ENCODE measurements at regions not wholly inside any gene's neighbourhood (a gene's known extent, or its start where the extent isn't known, plus 50 kb on each side); places are given as distances from the start of the nearest gene placed in this dataset.

DNA sequence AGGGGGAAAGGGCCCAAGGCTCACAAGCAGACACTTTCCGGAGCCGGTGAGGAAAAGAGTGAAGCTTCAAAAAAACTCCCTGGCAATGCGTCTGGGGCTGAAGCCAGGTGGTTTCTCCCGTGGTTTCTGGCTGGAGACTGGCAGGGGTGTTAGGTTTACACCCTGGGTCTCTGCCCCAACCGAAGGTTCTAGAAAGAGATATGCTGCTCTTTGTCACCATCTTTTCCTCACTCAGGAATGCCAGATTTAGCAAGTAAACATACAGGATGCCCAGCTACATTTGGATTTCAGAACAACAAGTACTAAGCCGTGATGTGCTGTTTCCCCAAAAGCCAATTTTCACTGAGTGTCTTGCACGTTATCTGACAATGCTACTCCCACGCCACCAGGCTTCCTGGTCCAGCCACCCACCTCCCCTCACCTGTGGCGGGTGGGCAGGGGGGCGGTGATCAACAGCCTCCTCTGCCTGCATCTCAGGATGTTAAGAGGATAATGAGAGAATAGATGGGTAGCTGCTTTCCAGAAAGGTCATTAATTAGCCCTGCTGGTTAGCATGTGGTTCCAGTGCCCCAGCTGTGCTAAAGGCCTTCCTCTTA, 69.6 kb upstream of the OLIG2 start:
- no peak overlapping the region for H3K4me3 ChIP-seq (ENCODE audit: low read depth, low read length, poor library complexity, severe bottlenecking)
- DNase-seq (ENCODE audit: low spot score), result no peak
- H3K27ac ChIP-seq (ENCODE audit: low read depth, low read length, poor library complexity, severe bottlenecking), result no peak overlapping the region
- BruUV-seq (replicated peaks), result no TSS peak
- no peaks in the 10 kb centered on the region for H3K4me1 ChIP-seq (ENCODE audit: insufficient read depth, low read length, poor library complexity, severe bottlenecking)
- TF ChIP-seq EZH2 (IDR thresholded peaks at IDR 0.05; ENCODE audit: borderline replicate concordance, low read depth, low read length, poor library complexity, severe bottlenecking), result no peak
- TF ChIP-seq, protein P1, sequence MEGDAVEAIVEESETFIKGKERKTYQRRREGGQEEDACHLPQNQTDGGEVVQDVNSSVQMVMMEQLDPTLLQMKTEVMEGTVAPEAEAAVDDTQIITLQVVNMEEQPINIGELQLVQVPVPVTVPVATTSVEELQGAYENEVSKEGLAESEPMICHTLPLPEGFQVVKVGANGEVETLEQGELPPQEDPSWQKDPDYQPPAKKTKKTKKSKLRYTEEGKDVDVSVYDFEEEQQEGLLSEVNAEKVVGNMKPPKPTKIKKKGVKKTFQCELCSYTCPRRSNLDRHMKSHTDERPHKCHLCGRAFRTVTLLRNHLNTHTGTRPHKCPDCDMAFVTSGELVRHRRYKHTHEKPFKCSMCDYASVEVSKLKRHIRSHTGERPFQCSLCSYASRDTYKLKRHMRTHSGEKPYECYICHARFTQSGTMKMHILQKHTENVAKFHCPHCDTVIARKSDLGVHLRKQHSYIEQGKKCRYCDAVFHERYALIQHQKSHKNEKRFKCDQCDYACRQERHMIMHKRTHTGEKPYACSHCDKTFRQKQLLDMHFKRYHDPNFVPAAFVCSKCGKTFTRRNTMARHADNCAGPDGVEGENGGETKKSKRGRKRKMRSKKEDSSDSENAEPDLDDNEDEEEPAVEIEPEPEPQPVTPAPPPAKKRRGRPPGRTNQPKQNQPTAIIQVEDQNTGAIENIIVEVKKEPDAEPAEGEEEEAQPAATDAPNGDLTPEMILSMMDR (conservative IDR thresholded peaks at IDR 0.05; ENCODE audit: low read depth, low read length), result no peak
- no peaks in the 10 kb centered on the region for H3K9me3 ChIP-seq (ENCODE audit: low read depth, low read length, poor library complexity, severe bottlenecking)
- CTCF ChIA-PET, result no interaction called here
- POLR2A ChIA-PET (ENCODE audit: low non-redundant PET), result no interaction called here
- H3K36me3 ChIP-seq (ENCODE audit: insufficient read depth, low read length, poor library complexity, severe bottlenecking), result no peaks in the 10 kb centered on the region
- intact Hi-C loops (cut with micrococcal nuclease; ENCODE audit: unreplicated experiment), result no loop called here
- H3K27me3 ChIP-seq (replicated peaks; ENCODE audit: insufficient read depth, low read depth, low read length, poor library complexity), result peaks cover 100% of the 10 kb centered on the region

DNA sequence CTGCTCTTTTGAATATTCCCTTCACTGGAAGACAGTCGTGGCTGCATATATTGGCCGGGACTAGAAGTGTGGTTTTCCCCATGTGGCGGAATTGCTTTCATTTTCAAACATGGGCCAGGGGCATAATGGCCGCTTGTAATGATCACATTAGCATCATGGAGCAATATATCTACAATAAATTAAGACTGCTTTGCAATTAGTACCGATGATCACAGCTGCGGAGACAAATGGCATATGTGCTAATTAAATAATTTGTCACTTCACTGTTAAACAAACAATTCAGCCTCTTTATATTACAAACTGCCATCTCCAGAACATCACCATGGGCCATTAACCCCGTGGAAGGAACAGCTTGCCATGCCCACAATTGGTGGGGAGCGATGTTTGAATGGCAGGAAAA, 68.2 kb upstream of the OLIG2 start:
- intact Hi-C loops (cut with micrococcal nuclease; ENCODE audit: unreplicated experiment), result no loop called here
- Histone ChIP-seq H3K36me3 (ENCODE audit: insufficient read depth, low read length, poor library complexity, severe bottlenecking) (no peaks in the 10 kb centered on the region), H3K4me1 (ENCODE audit: insufficient read depth, low read length, poor library complexity, severe bottlenecking) (no peaks in the 10 kb centered on the region), H3K4me3 (ENCODE audit: low read depth, low read length, poor library complexity, severe bottlenecking) (no peak overlapping the region), H3K27ac (ENCODE audit: low read depth, low read length, poor library complexity, severe bottlenecking) (no peak overlapping the region), H3K9me3 (ENCODE audit: low read depth, low read length, poor library complexity, severe bottlenecking) (no peaks in the 10 kb centered on the region), H3K27me3 (replicated peaks; ENCODE audit: insufficient read depth, low read depth, low read length, poor library complexity) (peaks cover 98% of the 10 kb centered on the region)
- no peak for DNase-seq (ENCODE audit: low spot score)
- no peak for TF ChIP-seq EZH2 (IDR thresholded peaks at IDR 0.05; ENCODE audit: borderline replicate concordance, low read depth, low read length, poor library complexity, severe bottlenecking)
- TF ChIP-seq, protein P1 (conservative IDR thresholded peaks at IDR 0.05; ENCODE audit: low read depth, low read length), result no peak
- ChIA-PET CTCF (no interaction called here), POLR2A (ENCODE audit: low non-redundant PET) (no interaction called here)
- BruUV-seq (replicated peaks), result no TSS peak

DNA sequence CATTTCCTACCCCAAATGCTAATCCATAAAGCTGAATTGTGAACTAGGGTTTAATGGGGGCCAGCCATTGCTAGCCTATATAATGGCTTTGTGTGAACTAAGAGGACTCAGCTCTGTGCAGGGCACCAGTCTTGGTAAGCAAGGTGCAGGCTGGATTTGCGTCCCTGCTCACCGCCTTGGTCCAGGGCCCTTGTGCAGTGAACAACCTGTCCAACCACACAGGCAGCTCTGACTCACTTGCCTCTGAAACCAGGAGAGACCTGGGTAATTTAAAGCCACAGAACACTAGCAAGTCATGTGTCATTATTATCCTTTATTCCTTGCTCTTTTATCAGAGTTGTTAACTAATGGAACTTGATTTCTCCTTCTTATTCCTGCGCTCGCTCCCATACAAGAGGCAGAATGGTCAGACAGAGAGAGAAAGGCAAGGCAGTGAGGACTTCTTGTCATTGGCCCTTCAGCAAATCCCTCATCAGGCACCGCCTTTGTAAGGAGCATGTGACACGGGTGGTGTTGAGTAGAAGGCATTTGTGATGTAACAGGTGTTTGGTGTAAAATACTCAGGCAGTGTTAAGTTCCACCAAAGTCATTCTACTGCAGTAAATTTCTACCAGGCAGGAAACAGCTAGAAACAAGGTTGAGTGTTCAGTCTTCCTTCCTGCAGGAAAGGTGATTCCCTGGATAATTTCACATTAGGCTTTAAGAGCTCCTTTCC, 67.3 kb upstream of the OLIG2 start:
- H3K27ac ChIP-seq (ENCODE audit: low read depth, low read length, poor library complexity, severe bottlenecking), result no peak overlapping the region
- no TSS peak for BruUV-seq (replicated peaks)
- POLR2A ChIA-PET (ENCODE audit: low non-redundant PET), result no interaction called here
- no peaks in the 10 kb centered on the region for H3K36me3 ChIP-seq (ENCODE audit: insufficient read depth, low read length, poor library complexity, severe bottlenecking)
- intact Hi-C loops (cut with micrococcal nuclease; ENCODE audit: unreplicated experiment), result no loop called here
- no peaks in the 10 kb centered on the region for H3K4me1 ChIP-seq (ENCODE audit: insufficient read depth, low read length, poor library complexity, severe bottlenecking)
- CTCF ChIA-PET, result no interaction called here
- no peaks in the 10 kb centered on the region for H3K9me3 ChIP-seq (ENCODE audit: low read depth, low read length, poor library complexity, severe bottlenecking)
- H3K27me3 ChIP-seq (replicated peaks; ENCODE audit: insufficient read depth, low read depth, low read length, poor library complexity), result peaks cover 98% of the 10 kb centered on the region
- no peak for TF ChIP-seq EZH2 (IDR thresholded peaks at IDR 0.05; ENCODE audit: borderline replicate concordance, low read depth, low read length, poor library complexity, severe bottlenecking)
- TF ChIP-seq, protein P1 (conservative IDR thresholded peaks at IDR 0.05; ENCODE audit: low read depth, low read length), result no peak
- DNase-seq (ENCODE audit: low spot score), result no peak
- no peak overlapping the region for H3K4me3 ChIP-seq (ENCODE audit: low read depth, low read length, poor library complexity, severe bottlenecking)

All from A673 (cell line).